OCI-LY7 (cell line): ENCODE measurements at regions not wholly inside any gene's neighbourhood (a gene's known extent, or its start where the extent isn't known, plus 50 kb on each side); places are given as distances from the start of the nearest gene placed in this dataset.

Source experiments
- BruUV-seq: library from RNA; stranded (reverse); fragments of 400-500 nt; replicated peaks from 2 replicates; lab custom pipeline; 2021; lab: Mats Ljungman, UMichigan
- CTCF ChIA-PET: fragments of 300-600 bp; sonication (Branson Sonifier 250); formaldehyde crosslinking; loops from one replicate; lab custom pipeline; 2022; ENCODE audit warnings: antibody characterized with exemption; ENCODE audit not compliant: unreplicated experiment; lab: Charles Lee
- POLR2A ChIA-PET: fragments of 300-600 bp; sonication (Branson Sonifier 250); formaldehyde crosslinking; loops from one replicate; lab custom pipeline; 2022; ENCODE audit warnings: antibody characterized with exemption; lab: Charles Lee
- DNase-seq: peaks from one replicate; pipeline ENCODE4 v3.0.0-alpha.2; 2015; ENCODE audit warnings: low spot score
- H2AFZ ChIP-seq: fragments of 200-600 bp; sonication (generic), shearing (Covaris generic); 2 replicates; pipeline ENCODE4 v1.6.1; 2014; ENCODE audit warnings: mild to moderate bottlenecking, antibody characterized with exemption, low read length, moderate library complexity
- H3K27ac ChIP-seq: fragments of 200-600 bp; sonication (generic); 2 replicates; pipeline ENCODE4 v1.5.1; 2014; ENCODE audit warnings: mixed run types, low read depth, mild to moderate bottlenecking, moderate library complexity, low read length, inconsistent platforms; ENCODE audit not compliant: poor library complexity, severe bottlenecking
- H3K36me3 ChIP-seq: fragments of 200-600 bp; sonication (generic); 2 replicates; pipeline ENCODE4 v1.6.1; 2014; ENCODE audit warnings: mild to moderate bottlenecking, antibody characterized with exemption, low read length, moderate library complexity, mixed read lengths; ENCODE audit not compliant: insufficient read depth
- H3K4me1 ChIP-seq: fragments of 200-600 bp; sonication (generic); 2 replicates; pipeline ENCODE4 v1.5.1; 2014; ENCODE audit warnings: mild to moderate bottlenecking, low read length; ENCODE audit not compliant: insufficient read depth, poor library complexity, severe bottlenecking
- H3K4me2 ChIP-seq: fragments of 200-600 bp; sonication (generic); 2 replicates; pipeline ENCODE4 v1.6.1; 2014; ENCODE audit warnings: mild to moderate bottlenecking, low read length
- H3K4me3 ChIP-seq: fragments of 200-600 bp; sonication (generic); 2 replicates; pipeline ENCODE4 v1.5.1; 2014; ENCODE audit warnings: mild to moderate bottlenecking, low read depth, low read length; ENCODE audit not compliant: poor library complexity, severe bottlenecking
- H3K79me2 ChIP-seq: fragments of 200-600 bp; sonication (generic); 2 replicates; pipeline ENCODE4 v1.6.1; 2016; ENCODE audit warnings: low read depth, mild to moderate bottlenecking, low read length, moderate library complexity, mixed read lengths; ENCODE audit not compliant: insufficient read depth
- H3K9me2 ChIP-seq: fragments of 200-600 bp; sonication (generic); 2 replicates; pipeline ENCODE4 v1.6.1; 2016; ENCODE audit warnings: mild to moderate bottlenecking, low read length, mixed read lengths; ENCODE audit not compliant: insufficient read depth
- H3K9me3 ChIP-seq: fragments of 200-600 bp; sonication (generic); 2 replicates; pipeline ENCODE4 v1.6.1; 2014; ENCODE audit warnings: mild to moderate bottlenecking, mixed run types, low read length, mixed read lengths
- H4K20me1 ChIP-seq: fragments of 200-600 bp; sonication (generic); 2 replicates; pipeline ENCODE4 v1.6.1; 2014; ENCODE audit warnings: mild to moderate bottlenecking, antibody characterized with exemption, low read length, moderate library complexity, mixed read lengths; ENCODE audit not compliant: insufficient read depth
- EZH2phosphoT487 ChIP-seq: fragments of 200-600 bp; sonication (generic); IDR thresholded peaks from 2 replicates; pipeline ENCODE4 v1.6.1; 2018; ENCODE audit warnings: low read depth, borderline replicate concordance, mild to moderate bottlenecking, mixed run types, antibody characterized with exemption, low read length, moderate library complexity, mixed read lengths
- intact Hi-C: fragments of 100-400 bp; cut with micrococcal nuclease; formaldehyde crosslinking; loops from one replicate; pipeline ENCODE4 v1.10.0; 2022; ENCODE audit not compliant: unreplicated experiment
- TF ChIP-seq, protein P1 (sequence below): fragments of 200-600 bp; sonication (generic); conservative IDR thresholded peaks from 2 replicates; pipeline ENCODE4 v1.5.1; 2014; ENCODE audit warnings: mild to moderate bottlenecking, antibody characterized with exemption, low read length, moderate library complexity, mixed read lengths

DNA sequence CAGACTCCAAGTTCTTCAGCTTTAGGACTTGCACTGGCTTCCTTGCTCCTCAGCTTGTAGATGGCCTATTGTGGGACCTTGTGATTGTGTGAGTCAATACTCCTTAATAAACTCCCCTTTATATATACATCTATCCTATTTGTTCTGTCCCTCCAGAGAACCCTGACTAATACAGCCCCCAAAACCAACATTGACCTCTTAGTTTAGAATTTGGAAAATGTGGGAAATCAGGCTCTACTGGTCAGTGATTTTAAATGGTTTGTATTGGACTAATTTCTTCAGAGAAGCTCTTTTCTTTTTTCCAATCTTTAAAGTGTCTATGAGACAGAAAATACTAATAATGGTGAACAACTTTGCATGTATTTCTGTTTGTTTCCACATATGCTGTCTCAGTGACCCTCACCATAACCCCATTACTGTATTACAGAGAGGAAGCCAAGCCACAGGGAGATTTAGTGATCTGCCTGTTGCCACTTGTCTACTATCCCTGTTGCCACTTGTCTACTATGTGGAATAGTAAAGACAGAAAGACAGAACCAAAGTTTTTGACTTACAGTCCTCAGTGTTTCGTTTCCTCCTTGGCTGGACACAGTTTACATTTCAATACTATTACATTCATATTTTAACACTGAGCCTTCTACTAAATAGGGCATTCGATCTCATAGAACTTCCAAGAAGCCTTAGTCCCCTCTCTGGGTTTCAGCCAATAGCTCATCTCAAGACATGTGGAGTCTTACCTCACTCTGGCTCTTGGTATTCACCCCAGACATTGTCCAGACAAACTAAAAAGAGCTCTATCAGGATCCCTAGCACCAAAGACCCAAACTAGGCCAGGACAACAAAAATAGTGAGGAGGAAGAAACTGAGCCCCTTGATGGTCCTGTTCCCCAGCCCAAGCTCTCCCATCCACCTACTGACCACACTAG is 121.0 kb downstream of the AKR1D1 start:
- Histone ChIP-seq H3K4me2 (no peak overlapping the region), H2AFZ (no peak overlapping the region), H3K9me2 (no peaks in the 10 kb centered on the region), H3K36me3 (no peaks in the 10 kb centered on the region), H3K79me2 (no peaks in the 10 kb centered on the region), H3K4me1 (no peaks in the 10 kb centered on the region), H3K9me3 (no peaks in the 10 kb centered on the region), H3K27ac (no peak overlapping the region), H3K4me3 (no peak overlapping the region), H4K20me1 (no peaks in the 10 kb centered on the region)
- no TSS peak for BruUV-seq
- intact Hi-C loops = no loop called here
- no peak for DNase-seq
- CTCF ChIA-PET = no interaction called here
- POLR2A ChIA-PET = no interaction called here
- no peak for TF ChIP-seq EZH2phosphoT487
- TF ChIP-seq, protein P1, sequence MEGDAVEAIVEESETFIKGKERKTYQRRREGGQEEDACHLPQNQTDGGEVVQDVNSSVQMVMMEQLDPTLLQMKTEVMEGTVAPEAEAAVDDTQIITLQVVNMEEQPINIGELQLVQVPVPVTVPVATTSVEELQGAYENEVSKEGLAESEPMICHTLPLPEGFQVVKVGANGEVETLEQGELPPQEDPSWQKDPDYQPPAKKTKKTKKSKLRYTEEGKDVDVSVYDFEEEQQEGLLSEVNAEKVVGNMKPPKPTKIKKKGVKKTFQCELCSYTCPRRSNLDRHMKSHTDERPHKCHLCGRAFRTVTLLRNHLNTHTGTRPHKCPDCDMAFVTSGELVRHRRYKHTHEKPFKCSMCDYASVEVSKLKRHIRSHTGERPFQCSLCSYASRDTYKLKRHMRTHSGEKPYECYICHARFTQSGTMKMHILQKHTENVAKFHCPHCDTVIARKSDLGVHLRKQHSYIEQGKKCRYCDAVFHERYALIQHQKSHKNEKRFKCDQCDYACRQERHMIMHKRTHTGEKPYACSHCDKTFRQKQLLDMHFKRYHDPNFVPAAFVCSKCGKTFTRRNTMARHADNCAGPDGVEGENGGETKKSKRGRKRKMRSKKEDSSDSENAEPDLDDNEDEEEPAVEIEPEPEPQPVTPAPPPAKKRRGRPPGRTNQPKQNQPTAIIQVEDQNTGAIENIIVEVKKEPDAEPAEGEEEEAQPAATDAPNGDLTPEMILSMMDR = no peak

DNA sequence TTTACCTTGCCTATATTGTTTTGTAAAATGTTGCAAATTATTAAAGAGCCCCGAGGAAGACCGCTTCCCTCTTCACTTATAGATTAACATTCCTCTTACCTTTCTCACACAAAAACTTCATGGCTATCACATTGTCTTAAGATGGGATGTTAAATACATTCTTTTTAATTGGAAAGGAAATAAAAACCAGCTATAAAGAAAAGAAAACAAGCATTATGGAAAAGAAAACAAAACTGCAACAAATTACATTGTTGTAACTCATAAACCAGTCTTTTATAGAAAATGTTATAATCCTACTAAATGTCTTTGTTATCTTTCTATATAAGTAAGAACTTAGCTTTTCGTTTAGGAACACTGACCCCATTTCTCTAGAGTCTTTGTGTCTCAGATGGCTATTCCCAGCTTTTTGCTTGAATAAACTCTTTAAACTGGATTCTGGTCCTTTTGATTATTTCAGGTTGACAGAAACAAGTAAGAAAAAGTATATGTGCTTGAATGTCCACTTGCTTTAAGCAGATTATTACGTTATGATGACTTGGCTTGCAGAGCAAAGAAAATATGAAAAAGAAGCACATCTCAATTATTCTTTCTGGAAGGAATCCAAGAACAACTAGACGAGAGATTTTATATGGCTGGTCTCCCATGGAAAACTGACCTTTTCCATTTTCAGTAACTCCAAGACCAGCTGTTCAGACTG is 128.2 kb downstream of the AKR1D1 start:
- H2AFZ ChIP-seq = no peak overlapping the region
- H3K4me1 ChIP-seq = no peaks in the 10 kb centered on the region
- DNase-seq = no peak
- intact Hi-C loops = no loop called here
- no peaks in the 10 kb centered on the region for H3K36me3 ChIP-seq
- ChIA-PET CTCF (no interaction called here), POLR2A (interaction anchor here (0.7 kb wide), 1 partner anchor 80 kb away, joined by 3 read pairs; no protein-coding TSS in a partner anchor)
- no peaks in the 10 kb centered on the region for H3K9me3 ChIP-seq
- H3K9me2 ChIP-seq = no peaks in the 10 kb centered on the region
- BruUV-seq = no TSS peak
- H3K4me3 ChIP-seq = no peak overlapping the region
- no peaks in the 10 kb centered on the region for H3K79me2 ChIP-seq
- no peak for TF ChIP-seq EZH2phosphoT487
- TF ChIP-seq, protein P1 = no peak
- H3K27ac ChIP-seq = no peak overlapping the region
- H3K4me2 ChIP-seq = no peak overlapping the region
- H4K20me1 ChIP-seq = no peaks in the 10 kb centered on the region
